Superior temporal gyrus (tissue), 1 donor: ENCODE measurements at regions not wholly inside any gene's neighbourhood (a gene's known extent, or its start where the extent isn't known, plus 50 kb on each side); places are given as distances from the start of the nearest gene placed in this dataset.
"Not testable (repeated sequence)": the region's sequence is repeated elsewhere in the genome, so short reads cannot be mapped to it uniquely, and the experiment has no call there.

Experiments
- DNase-seq: peaks from one replicate; pipeline ENCODE4 v3.0.0-alpha.2; 2016; ENCODE audit errors: extremely low spot score

- no peak for DNase-seq
Observed at GRCh38 chr15:81825136-81825535, 220.7 kb downstream of the MEX3B start.

- not testable (repeated sequence) for DNase-seq
Observed at GRCh38 chr15:81822587-81822986, 223.2 kb downstream of the MEX3B start.

- DNase-seq: no peak
Observed at GRCh38 chr15:81819924-81820635, 225.7 kb downstream of the MEX3B start.

DNA sequence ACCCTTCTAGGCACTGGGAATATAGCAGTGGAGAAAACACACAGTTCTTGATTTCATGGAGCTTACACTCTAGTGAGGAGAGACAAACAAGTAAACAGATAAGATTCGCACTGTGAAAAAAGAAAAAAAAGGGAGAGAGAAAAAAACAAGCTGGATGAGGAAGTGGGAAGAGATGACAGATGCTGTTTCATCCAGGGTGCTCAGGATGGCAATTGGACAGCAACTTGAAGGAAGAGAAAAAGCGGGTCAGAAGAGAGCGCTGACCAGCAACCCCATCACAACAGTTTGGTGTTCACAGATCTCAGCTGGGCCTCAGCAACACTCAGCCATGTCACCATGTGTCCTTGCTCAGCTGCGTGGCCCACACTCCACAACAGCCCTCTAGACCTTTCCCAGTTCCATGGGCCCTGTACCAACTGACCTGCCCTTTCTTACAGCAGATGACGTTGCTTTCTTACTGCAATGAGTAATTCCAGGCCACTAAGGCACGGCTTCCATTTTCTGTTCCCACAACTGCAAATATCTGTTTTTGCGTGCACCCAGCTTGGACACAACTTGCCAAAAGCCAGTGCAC, 230.8 kb downstream of the MEX3B start:
- DNase-seq: no peak

GRCh38 chr15:81813215-81813614, 232.6 kb downstream of the MEX3B start:
- DNase-seq: no peak

DNA sequence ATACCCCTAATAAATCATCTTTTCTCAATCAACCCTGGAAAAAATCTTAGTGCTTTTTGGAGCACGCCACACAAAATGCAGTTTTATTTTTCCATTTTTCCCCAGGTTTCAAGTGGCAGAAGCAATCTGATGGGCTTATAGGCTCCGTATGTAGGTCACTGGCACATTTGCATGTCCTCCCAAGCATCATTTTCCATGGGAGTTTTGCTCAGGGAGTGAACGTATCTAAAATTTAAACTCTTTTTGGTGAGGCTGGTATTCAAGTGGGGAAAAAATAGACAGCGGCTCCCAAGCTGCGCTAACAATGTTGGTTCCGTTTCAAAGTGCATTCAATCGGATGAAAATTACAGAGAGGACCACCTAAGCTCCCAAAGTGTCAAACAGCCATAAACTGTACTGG, 233.4 kb downstream of the MEX3B start:
- DNase-seq: no peak

DNA sequence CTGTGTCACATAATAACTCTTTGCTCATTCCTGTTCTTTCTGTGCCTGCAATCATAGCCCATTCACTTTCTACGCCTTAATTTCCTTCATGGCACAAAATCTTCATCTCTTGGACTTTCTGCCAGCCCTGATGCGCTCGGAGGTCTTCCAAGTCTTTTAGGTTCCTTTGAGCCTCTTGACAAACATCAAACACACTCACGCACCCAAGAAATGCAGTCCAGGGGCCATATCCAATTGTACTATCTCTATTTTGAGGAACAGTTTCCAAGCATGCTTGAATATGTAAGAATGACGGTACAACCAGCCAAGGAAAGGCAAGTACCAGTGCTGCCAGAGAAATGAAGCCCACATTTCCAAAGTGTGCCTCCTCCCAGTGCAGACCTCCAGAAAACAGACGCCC, 234.1 kb downstream of the MEX3B start:
- DNase-seq: no peak

GRCh38 chr15:81809543-81809942, 236.3 kb downstream of the MEX3B start:
- DNase-seq: no peak

- DNase-seq: no peak
Observed at GRCh38 chr15:81807806-81808205, 238.0 kb downstream of the MEX3B start.

GRCh38 chr15:81807186-81807585, 238.6 kb downstream of the MEX3B start:
- no peak for DNase-seq

- DNase-seq: no peak
Observed at GRCh38 chr15:81795899-81796298, 249.9 kb downstream of the MEX3B start.

DNA sequence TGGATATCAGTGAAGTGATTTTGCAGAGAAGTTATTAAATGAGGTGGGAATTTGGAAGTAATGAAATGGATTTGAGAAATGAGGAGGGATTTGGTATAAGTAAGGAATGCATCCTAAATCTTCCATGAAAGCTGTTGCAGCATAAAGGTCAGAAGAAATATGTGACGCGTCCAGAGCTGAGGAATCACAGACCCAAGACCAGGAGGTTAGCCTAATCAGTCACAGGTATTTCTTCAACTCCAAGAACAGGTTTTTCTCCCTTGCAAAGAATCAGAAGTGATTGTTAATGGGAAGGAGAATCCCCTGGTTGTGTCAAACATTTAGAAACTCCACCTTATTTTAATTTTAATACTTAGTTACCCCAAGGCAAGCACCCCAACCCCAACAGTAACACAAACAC, 253.2 kb downstream of the MEX3B start:
- no peak for DNase-seq

DNA sequence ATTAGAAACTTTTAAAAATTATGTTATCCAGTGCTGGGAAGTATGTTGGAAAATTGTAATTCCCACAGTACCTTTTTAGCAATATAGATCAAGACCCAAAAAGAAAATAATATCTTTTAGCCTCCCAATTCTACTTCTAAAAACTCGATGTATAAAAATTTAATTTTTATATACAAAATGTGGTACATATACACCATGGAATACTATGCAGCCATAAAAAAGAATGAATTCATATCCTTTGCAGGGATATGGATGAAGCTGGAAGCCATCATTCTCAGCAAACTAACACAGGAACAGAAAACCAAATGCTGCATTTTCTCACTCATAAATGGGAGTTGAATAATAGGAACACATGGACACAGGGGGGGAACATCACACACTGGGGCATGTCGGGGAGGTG, 254.5 kb downstream of the MEX3B start:
- not testable (repeated sequence) for DNase-seq

DNA sequence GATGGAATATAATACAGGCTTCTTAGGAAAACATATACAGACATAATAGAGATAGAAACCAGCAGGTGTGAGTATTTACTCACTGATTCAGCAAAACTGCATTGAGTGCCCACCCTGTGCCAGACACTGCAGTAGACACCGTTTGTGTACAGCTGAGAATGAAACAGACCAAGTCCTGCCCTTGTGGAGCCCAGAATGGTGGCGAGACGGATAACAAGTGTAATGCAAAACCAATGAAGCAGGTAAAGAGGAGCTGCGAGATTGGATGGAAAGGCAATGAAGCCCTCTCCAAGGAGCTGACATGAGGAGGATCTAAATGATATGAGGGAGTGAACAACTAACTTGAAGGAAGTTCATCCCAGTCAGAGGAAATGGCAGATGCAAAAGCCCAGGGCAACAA, 256.4 kb downstream of the MEX3B start:
- DNase-seq: no peak

DNA sequence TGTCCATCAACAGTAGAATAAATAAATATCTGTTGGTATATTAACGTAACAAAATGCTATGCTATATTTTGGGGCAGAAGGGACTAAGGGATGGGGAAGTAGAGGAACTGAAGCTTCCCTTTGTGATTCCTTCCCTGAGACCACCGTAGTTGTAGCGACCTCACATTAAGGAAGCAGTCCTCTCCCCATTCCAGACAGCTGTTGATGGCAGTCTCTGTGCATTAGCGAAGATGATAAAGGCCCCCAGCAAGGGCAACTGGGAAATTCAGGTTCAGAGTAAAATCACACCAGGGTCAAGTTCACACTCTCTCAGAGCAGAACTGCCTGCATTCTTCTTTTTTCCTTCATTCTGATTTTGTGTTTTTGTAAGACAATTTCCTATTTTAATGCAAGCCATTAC, 259.0 kb downstream of the MEX3B start:
- no peak for DNase-seq

DNA sequence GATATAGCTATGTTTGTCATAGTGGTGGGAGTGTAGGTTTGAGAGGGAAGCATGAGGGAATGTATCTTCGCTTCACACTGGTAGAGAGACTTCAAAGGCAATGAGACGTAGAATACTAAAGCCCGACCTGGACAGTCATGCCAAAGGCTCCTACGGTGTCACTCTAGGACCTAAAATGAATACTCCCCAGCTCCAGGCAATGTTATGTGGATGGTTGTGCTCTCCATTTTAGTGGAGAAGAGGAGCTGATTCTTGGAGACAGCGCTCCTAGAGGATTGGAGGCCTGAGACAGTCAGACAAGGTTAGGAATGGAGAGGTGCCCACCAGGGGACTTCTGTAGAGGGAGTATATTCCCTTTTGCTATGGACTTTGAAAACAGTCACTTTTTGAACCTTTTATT, 260.1 kb downstream of the MEX3B start:
- DNase-seq: no peak

DNA sequence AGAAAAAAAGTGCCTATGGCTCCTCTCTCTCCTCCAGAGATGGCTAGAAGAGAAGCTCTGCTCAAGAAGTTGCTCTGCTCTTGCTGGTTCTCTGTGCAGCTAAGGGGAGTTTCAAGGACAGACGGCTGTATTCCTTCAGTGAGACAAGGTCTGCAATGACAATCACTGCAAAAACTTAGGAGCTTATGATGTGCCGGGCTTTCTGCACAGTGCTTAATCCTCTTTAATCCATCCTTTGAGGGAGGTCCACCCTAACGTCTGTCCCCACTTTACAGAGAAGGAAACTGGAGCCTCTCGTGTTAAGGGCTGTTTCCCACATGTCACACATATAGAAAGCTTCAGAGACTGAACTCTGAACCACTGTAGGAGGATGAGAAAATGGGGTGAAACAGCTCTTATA, 260.6 kb downstream of the MEX3B start:
- no peak for DNase-seq

GRCh38 chr15:81784751-81785150, 261.1 kb downstream of the MEX3B start:
- no peak for DNase-seq

GRCh38 chr15:81783586-81783985, 262.2 kb downstream of the MEX3B start:
- DNase-seq: no peak

DNA sequence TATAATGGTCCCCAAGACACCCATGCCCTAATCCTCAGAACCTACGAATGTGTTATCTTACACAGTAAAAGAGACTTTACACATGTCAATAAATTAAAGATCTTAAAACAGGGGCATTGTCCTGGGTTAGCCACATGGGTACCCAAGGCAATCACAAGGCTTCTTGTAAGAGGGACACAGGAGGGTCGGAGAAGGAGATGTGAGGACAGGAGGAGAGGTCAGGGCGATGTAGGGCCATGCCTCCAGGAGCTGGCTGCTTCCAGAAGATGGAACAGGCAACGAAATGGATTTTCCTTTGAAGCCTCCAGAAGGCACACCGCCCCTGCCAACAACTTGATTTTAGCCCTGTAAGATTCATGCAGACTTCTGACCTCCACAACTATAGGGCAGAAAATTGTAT, 262.7 kb downstream of the MEX3B start:
- DNase-seq: no peak

- no peak for DNase-seq
Observed at GRCh38 chr15:81781395-81781794, 264.4 kb downstream of the MEX3B start.

DNA sequence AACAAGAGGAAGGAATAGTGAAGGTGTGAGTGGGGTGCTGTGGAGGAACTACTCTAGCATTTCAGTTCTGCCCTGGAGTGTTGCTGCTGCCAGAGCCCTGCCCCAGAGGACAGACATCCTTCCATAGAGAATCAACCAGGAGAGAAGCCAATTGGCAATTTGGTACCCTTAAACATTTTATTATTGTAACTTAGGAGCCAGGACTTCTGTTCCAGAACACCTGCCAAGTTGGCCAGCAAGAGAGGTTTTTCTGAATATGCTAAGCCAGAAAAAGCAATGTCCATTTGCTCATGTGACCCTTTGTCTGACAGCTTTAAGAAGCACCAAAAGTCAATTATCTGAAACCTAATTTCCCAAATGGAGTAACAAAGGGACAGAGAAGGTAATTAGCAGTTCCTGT, 264.9 kb downstream of the MEX3B start:
- no peak for DNase-seq

- DNase-seq: no peak
Observed at GRCh38 chr15:81779181-81779580, 266.6 kb downstream of the MEX3B start.

DNA sequence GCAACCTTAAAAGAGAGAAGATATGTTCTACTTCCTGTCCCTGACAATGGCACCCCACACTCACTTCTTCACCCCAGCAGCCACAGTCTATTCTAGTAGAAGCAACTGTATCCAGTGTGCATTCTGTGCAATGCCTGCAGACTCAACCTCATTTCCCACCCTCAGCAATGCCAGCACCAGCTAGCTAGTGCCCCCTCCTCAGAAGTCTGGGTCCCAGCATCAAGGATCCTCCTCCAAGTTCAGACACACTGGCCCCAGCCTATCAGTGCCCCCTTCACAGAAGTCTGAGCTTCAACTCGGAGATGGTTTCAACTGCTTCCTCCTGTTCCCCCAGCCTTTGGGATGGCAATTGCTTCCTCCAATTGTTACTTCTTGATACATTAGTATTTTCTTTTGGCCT, 268.3 kb downstream of the MEX3B start:
- DNase-seq: no peak
